SKM-1 treated with dmso at 0.1 percent for 144 hours (cell line): ENCODE measurements at regions not wholly inside any gene's neighbourhood (a gene's known extent, or its start where the extent isn't known, plus 50 kb on each side); places are given as distances from the start of the nearest gene placed in this dataset.
A peak's percentile ranks its signal among the peaks of the same experiment; 100 is the strongest.

ENCODE experiments used
- DNase-seq: peaks from one replicate; lab custom pipeline; 2025; ENCODE audit not compliant: unreplicated experiment; lab: John Stamatoyannopoulos, UW

DNA sequence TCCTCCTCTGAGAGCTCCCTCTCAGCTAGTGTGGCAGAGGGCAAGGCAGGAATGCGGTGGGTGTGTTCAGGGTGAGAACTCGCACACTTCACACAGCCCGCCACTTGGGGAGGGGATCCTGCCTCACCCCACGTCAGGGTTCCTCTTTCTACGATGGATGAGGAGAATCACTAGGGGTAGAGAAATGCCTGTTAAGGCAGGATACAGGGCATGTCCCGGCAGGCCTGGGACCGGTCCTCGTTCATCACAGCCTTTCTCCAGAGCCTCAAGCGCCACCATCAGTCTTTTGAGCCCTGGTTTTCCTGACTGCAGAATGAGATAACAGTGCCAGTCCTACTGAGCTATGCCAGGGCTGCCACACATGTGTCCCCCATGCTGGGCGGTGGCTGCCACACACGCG lies 546.7 kb upstream of the ADARB2 start:
- DNase-seq = no peak

DNA sequence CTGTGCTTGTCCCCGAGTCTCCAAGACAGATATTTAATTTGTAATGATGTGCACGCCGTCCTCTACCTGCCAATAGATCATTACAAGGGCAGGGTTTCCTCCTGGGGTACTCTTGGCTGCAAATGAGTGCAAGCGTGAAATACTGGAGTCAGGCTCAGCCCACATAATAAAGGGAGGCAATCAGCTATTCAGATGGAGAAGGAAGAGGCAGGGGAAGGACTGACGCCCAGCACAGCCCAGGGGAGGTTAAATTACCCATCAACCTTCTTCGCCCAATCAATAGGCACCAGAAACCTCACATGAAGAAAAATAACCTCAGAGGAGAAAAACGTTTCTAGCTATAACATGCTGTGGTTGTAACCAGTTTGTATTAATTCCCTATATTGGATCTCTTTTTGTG lies 544.9 kb upstream of the ADARB2 start:
- no peak for DNase-seq

DNA sequence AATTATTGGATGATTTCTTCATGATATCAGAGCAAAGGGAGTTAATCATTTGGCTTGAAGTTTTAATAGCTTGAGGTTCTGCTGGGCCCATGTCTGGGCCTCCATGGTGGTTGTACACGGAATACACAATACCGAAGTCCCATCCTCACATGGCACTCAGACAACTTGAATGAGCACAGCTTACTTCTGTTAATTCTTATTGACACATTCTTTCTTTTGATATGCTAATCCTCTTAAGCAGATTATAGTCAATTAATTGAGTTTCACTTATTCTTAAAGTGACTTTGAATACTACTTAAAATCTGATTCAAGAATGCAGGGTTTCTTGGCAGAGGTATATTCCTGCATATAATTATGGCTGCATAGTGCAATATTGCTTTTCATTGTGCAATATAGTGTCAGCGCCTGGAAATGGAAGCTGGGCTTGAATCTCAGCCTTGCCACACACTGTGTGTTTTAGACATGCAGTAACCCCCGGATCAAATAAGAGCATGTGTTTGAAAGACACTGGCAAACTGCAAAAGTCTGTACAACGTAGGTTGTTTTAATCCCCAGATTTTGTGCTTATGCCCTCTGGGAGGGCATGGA lies 543.5 kb upstream of the ADARB2 start:
- DNase-seq = no peak

DNA sequence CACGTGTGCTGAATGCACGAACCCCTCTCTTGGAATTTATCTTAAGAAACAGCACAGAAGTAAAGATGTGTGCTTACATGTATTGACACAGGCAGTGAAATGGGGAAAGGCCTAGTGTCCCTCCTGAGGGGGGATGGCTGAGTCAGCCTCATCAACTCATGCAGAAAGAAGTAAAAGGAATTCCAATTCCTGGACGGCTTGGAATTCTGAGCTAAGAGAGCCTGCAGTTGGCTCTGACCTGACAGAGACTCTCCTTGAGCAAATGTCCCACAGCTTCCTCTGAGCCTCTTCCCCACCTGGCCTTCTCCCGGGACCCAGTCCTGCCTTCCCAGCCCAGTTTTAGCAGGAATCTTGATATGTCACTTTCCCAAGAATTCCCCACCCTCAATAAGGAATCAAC lies 542.4 kb upstream of the ADARB2 start:
- no peak for DNase-seq

DNA sequence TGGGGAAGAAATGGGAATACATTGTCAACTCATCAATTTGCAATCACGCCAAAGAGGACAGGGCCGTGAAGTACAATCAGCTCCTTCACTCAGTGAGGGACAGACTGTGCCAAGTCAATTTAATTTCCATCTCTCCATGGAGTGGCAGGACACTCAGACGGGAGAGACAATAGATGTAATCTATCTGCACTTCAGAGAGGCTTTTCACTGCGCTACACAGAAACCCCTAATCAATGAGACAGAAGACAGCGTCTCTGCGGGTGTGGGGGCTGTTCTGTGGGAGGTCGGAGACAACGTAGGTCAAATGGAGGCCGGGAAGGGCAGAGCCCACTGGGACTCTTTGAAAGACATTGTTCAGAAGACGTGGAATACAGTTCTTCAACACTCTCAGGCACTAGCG lies 541.0 kb upstream of the ADARB2 start:
- DNase-seq = no peak

GRCh38 chr10:2263561-2263960 lies 526.2 kb upstream of the ADARB2 start:
- DNase-seq = peak; percentile 2

- DNase-seq = no peak
These were observed 525.6 kb upstream of the ADARB2 start for GRCh38 chr10:2262878-2263277.

DNA sequence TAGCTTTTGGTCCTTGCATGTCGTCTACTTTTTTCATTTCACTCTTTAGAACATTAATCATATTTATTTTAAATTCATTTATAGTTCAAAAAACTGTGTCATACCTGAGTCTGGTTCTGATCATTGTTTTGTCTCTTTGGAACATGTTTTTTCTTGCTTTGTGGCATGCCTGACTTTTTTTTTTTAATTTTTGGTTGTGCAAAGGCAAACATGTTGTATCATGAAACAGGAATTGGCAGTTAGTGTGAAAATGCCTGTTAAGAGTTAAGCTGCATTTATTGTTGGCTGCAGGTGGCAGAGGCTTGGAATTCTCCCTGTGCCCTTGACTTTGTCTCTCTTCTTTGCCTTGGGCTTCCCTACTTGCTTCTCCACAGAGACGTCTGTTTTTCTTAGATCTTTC lies 525.0 kb upstream of the ADARB2 start:
- no peak for DNase-seq

DNA sequence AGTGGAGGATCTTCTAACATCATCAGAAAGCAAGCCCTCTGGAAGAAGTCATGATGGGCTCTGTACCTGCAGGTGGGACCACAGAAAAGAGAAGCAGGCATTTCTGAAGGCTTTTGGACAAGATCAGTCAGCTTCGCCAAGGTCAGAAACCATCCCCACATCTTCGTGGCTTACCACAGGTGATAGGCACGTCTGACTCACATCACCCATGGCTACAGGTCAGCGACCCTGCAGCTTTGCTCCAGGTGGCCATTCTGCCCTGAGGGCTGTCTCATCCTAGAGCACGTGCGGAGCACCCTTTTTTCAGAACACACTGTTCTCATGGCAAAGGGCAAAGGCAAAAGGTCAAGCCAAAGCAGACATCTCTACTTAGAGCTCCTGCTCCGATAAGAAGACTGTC lies 518.9 kb upstream of the ADARB2 start:
- DNase-seq = no peak

GRCh38 chr10:2252096-2252495 lies 514.8 kb upstream of the ADARB2 start:
- no peak for DNase-seq

DNA sequence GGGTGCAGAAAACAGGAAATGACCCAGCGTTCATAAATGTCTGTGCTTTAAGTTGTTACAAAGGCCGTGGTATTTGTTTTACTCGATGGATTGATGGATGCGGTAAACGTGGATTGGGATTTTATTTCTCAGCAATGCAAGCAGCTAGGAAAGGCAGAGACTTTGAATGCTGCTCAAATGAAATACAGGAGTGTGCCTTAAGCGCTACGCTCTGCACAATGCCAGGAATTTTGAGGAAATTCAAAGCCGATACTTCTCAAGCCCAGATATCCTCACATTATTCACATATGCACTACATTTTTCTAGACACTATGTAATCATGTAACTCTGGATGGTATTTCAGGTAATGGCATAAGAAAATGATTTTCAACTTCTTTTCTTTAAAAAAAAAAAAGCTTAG lies 514.3 kb upstream of the ADARB2 start:
- no peak for DNase-seq

GRCh38 chr10:2246747-2247146 lies 509.4 kb upstream of the ADARB2 start:
- no peak for DNase-seq

GRCh38 chr10:2245580-2245979 lies 508.3 kb upstream of the ADARB2 start:
- no peak for DNase-seq

- DNase-seq = no peak
These were observed 507.1 kb upstream of the ADARB2 start for GRCh38 chr10:2244471-2244870.

DNA sequence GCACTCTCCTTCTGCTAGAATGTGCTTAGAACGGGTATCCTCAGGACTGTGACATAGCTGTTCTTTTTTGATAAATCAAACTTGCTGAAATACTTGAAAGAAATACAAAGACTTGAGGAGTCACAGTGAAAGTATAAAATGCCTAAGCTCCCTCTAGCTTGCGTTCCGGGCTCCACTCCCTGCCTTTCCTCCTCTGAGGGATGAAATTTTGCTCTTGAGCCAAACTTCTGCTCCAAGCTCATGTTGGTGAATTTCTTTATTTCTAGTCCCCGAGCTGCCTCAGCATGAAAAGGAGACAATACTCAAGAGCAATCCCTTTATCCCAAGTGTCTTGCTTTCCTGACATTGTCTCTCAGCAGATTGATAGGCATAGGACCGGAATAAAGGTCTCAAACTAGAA lies 499.6 kb upstream of the ADARB2 start:
- no peak for DNase-seq

DNA sequence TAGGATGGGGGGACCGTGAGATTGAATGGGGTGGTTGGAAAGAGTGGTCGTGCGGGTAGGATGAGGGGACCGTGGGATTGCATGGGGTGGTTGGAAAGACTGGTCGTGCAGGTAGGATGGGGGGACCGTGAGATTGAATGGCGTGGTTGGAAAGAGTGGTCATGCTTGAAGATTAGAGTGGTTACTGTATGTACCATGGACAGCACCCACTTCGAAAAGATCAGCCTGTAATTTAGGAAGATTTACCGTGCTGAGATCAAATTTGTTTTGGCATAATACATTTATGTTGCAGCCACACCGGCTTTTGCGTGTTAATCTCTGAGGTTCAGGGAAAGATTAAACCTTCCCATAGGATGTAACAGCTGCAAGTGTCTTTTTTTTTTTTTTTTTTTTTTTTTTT lies 495.2 kb upstream of the ADARB2 start:
- DNase-seq = no peak

DNA sequence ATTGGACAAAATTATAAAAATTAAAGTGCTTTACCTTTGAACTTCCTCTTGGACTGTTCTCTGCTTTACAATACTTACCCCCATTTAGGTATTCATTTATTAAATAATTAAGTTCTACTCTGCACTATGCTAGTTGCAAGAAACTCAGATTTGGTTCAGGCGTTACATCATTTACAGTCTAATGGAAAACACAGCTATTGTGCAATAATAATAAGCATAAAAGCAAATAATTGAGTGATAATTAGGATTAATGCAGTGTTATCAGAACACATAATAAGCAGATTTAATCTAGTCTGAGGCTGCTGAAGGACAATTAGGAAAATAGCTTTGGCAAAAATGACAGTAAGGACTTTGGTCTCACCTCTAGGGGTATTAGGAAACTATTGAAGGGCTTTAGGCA lies 493.2 kb upstream of the ADARB2 start:
- no peak for DNase-seq

DNA sequence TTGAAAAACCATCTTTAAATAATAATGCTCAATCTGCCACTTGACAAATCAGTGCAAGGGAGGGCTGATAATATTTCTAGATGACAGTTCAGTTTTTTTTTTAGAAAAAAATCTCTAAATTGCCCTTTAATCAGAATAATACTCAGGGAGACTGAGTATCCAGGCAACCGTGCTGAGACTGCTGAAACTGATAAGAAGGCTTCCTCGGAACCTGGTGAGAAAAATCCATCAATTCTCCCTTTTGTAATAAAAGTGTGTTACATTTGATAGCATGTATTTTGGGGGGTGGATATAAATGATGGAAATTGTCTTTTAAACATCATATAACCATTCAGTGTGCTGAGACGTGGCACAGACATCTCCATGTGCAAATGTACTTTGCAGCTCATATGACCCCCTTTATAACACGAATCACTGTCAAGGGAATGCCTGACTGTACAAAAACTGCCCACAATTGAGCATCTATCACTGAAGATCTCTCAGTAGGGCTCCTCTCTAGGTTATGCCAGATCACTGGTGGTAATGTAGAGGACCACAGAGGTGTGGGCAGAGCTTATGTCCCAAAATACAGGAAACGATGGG lies 491.1 kb upstream of the ADARB2 start:
- DNase-seq = no peak

- DNase-seq = no peak
These were observed 488.3 kb upstream of the ADARB2 start for GRCh38 chr10:2225609-2226008.

GRCh38 chr10:2223548-2224320 lies 486.4 kb upstream of the ADARB2 start:
- DNase-seq = no peak

DNA sequence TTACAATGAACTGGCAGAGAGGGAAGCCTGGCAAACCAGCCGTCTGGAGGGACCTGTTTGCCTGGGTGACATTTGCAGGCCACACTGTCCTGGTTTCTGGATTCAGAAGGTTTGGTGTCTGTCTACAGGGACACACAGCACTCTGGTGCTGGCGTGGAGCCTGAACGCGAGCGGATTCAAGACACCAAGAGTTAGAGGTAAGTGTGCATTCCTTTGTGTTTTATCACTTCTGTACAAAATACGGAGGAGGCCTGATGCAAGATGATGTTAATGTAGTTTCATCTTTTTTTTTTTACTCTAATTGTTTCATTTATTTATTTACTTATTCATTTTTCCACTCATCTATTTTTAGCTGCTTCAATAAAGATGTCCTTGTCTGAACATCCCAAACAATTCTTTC lies 485.3 kb upstream of the ADARB2 start:
- DNase-seq = no peak

DNA sequence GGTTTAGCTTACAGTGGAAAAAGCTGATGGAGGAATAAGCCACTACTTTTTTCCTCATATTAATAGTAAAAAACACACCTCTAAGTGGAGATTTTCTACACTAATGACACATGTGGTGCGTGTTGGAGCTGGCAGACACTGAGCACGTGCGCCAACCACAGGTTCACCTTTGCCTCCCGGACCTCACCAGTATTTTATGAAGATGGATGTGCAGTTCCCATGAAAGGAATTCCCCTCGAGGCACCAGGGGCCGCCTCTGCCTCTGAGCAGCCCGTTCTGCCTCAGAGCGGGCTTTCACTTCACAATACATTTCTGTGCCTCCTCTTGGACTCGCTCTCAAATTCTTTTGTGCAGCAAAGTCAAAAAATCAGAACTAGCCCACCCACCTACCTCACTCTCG lies 477.5 kb upstream of the ADARB2 start:
- no peak for DNase-seq

- no peak for DNase-seq
These were observed 476.8 kb upstream of the ADARB2 start for GRCh38 chr10:2214092-2214491.
